OCI-LY1 (cell line): ENCODE measurements at regions not wholly inside any gene's neighbourhood (a gene's known extent, or its start where the extent isn't known, plus 50 kb on each side); places are given as distances from the start of the nearest gene placed in this dataset.
"Not testable (repeated sequence)": the region's sequence is repeated elsewhere in the genome, so short reads cannot be mapped to it uniquely, and the experiment has no call there.

ENCODE experiments used
- H2AFZ ChIP-seq: fragments of 200-600 bp; sonication (generic), shearing (Covaris generic); 2 replicates; pipeline ENCODE4 v1.6.0; 2014; ENCODE audit warnings: antibody characterized with exemption, mild to moderate bottlenecking, low read length
- H3F3A ChIP-seq: fragments of 200-600 bp; sonication (generic), shearing (Covaris generic); 2 replicates; pipeline ENCODE4 v1.6.0; 2014; ENCODE audit warnings: mild to moderate bottlenecking, antibody characterized with exemption, low read length, moderate library complexity; ENCODE audit not compliant: insufficient read depth
- H3K27ac ChIP-seq: fragments of 200-600 bp; sonication (generic); 2 replicates; pipeline ENCODE4 v1.5.1; 2014; ENCODE audit warnings: low read length, mixed run types, mild to moderate bottlenecking, low read depth; ENCODE audit not compliant: poor library complexity, severe bottlenecking
- H3K27me3 ChIP-seq: fragments of 200-600 bp; sonication (generic); 2 replicates; pipeline ENCODE4 v1.6.0; 2014; ENCODE audit warnings: antibody characterized with exemption, mild to moderate bottlenecking, low read length, moderate library complexity; ENCODE audit not compliant: insufficient read depth
- H3K36me3 ChIP-seq: fragments of 200-600 bp; sonication (generic); 2 replicates; pipeline ENCODE4 v1.6.1; 2014; ENCODE audit warnings: mild to moderate bottlenecking, antibody characterized with exemption, low read length, moderate library complexity, mixed read lengths; ENCODE audit not compliant: insufficient read depth
- H3K4me1 ChIP-seq: fragments of 200-600 bp; sonication (generic); 2 replicates; pipeline ENCODE4 v1.5.1; 2014; ENCODE audit warnings: mild to moderate bottlenecking, low read length, moderate library complexity; ENCODE audit not compliant: insufficient read depth, severe bottlenecking
- H3K4me2 ChIP-seq: fragments of 200-600 bp; sonication (generic), shearing (Covaris generic); 2 replicates; pipeline ENCODE4 v1.6.1; 2014; ENCODE audit warnings: low read length
- H3K4me3 ChIP-seq: fragments of 200-600 bp; sonication (generic); 2 replicates; pipeline ENCODE4 v1.5.1; 2014; ENCODE audit warnings: low read length, low read depth, mild to moderate bottlenecking, mixed read lengths; ENCODE audit not compliant: poor library complexity, severe bottlenecking
- H3K79me2 ChIP-seq: fragments of 200-600 bp; shearing (Covaris generic); 2 replicates; pipeline ENCODE4 v1.6.1; 2016; ENCODE audit warnings: mixed run types, low read length, mixed read lengths; ENCODE audit not compliant: insufficient read depth
- H3K9ac ChIP-seq: fragments of 200-600 bp; sonication (generic), shearing (Covaris generic); 2 replicates; pipeline ENCODE4 v1.6.1; 2014; ENCODE audit warnings: mild to moderate bottlenecking, low read length, mixed read lengths
- H3K9me2 ChIP-seq: fragments of 200-600 bp; sonication (generic), shearing (Covaris generic); 2 replicates; pipeline ENCODE4 v1.6.1; 2014; ENCODE audit warnings: low read depth, mild to moderate bottlenecking, low read length, mixed read lengths
- H3K9me3 ChIP-seq: fragments of 200-600 bp; shearing (Covaris generic); 2 replicates; pipeline ENCODE4 v1.6.1; 2014; ENCODE audit warnings: low read length, mixed read lengths
- H4K20me1 ChIP-seq: fragments of 200-600 bp; sonication (generic), shearing (Covaris generic); 2 replicates; pipeline ENCODE4 v1.6.0; 2016; ENCODE audit warnings: mild to moderate bottlenecking, low read length; ENCODE audit not compliant: insufficient read depth
- EZH2 ChIP-seq: fragments of 200-600 bp; sonication (generic), shearing (Covaris generic); IDR thresholded peaks from 2 replicates; pipeline ENCODE4 v1.8.0; 2017; ENCODE audit warnings: borderline replicate concordance, mixed run types, mild to moderate bottlenecking, antibody characterized with exemption, low read length, moderate library complexity, mixed read lengths
- TF ChIP-seq, protein P1 (sequence below): fragments of 200-600 bp; sonication (generic), shearing (Covaris generic); IDR thresholded peaks from 2 replicates; pipeline ENCODE4 v1.5.1; 2017; ENCODE audit warnings: mild to moderate bottlenecking, antibody characterized with exemption, low read length, moderate library complexity, mixed read lengths

DNA sequence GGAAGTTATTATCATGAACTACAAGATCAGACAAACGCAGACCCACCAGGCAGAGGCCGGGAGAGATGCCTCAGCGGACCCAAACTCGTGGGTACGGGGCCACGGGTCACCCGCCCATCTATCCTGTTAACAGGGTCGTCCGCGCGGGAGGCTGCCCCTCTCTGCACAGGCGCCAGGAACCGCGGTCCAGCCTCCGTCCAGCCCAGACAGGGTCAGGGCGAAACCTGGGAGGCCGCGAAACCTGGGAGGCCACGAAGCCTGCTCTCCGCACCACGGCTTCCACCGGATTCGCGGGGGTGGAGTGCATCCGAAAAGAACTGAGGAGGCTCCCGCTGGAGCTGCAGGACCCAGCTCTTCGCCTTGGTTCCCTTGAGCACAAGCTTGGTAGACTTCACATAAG is 1760.7 kb upstream of the DEFB115 start:
- H3K4me3 ChIP-seq, H3K9ac ChIP-seq, H3F3A ChIP-seq, H3K27ac ChIP-seq, H3K9me2 ChIP-seq, H3K4me2 ChIP-seq, H3K79me2 ChIP-seq, H3K4me1 ChIP-seq, H3K9me3 ChIP-seq, H2AFZ ChIP-seq, H4K20me1 ChIP-seq, H3K36me3 ChIP-seq, H3K27me3 ChIP-seq: not testable (repeated sequence)

GRCh38 chr20:29497261-29497671 is 1760.2 kb upstream of the DEFB115 start:
- no peaks in the 10 kb centered on the region for H4K20me1 ChIP-seq
- H3K4me3 ChIP-seq: no peak overlapping the region
- H3K4me1 ChIP-seq: no peaks in the 10 kb centered on the region
- H3K4me2 ChIP-seq: no peak overlapping the region
- H3K9ac ChIP-seq: no peak overlapping the region
- no peaks in the 10 kb centered on the region for H3K9me3 ChIP-seq
- no peak overlapping the region for H3K27ac ChIP-seq
- no peaks in the 10 kb centered on the region for H3K27me3 ChIP-seq
- no peaks in the 10 kb centered on the region for H3K36me3 ChIP-seq
- H3K9me2 ChIP-seq: no peaks in the 10 kb centered on the region
- no peak overlapping the region for H2AFZ ChIP-seq
- H3F3A ChIP-seq: no peaks in the 10 kb centered on the region
- no peaks in the 10 kb centered on the region for H3K79me2 ChIP-seq
- TF ChIP-seq EZH2: no peak
- TF ChIP-seq, protein P1, sequence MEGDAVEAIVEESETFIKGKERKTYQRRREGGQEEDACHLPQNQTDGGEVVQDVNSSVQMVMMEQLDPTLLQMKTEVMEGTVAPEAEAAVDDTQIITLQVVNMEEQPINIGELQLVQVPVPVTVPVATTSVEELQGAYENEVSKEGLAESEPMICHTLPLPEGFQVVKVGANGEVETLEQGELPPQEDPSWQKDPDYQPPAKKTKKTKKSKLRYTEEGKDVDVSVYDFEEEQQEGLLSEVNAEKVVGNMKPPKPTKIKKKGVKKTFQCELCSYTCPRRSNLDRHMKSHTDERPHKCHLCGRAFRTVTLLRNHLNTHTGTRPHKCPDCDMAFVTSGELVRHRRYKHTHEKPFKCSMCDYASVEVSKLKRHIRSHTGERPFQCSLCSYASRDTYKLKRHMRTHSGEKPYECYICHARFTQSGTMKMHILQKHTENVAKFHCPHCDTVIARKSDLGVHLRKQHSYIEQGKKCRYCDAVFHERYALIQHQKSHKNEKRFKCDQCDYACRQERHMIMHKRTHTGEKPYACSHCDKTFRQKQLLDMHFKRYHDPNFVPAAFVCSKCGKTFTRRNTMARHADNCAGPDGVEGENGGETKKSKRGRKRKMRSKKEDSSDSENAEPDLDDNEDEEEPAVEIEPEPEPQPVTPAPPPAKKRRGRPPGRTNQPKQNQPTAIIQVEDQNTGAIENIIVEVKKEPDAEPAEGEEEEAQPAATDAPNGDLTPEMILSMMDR: no peak

DNA sequence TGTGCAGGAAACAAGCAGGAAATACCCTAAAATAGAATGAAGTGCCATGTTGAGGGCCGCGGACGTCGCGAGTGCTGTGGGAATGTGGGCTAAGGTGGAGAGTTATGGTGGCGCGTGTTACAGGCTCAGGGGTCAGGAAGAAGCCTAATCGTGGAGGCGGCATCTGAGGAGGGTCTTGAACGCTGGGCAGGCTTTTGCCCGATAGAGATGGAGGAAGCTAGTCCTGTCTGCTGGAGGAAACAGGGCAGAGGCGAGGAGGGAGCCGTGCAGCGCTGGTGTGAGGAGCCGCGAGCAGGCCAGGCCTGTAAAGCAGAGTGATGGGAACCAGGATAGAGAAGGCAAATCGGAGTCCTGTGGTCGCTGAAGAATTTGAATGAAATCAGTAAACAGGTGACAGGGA is 1759.8 kb upstream of the DEFB115 start:
- H2AFZ ChIP-seq, H3K9me2 ChIP-seq, H3K4me2 ChIP-seq, H3K27ac ChIP-seq, H4K20me1 ChIP-seq, H3F3A ChIP-seq, H3K79me2 ChIP-seq, H3K27me3 ChIP-seq, H3K9me3 ChIP-seq, H3K4me1 ChIP-seq, H3K4me3 ChIP-seq, H3K36me3 ChIP-seq, H3K9ac ChIP-seq: not testable (repeated sequence)

GRCh38 chr20:29500738-29501137 is 1756.7 kb upstream of the DEFB115 start:
- H3K4me1 ChIP-seq, H3K9me3 ChIP-seq, H3K27ac ChIP-seq, H2AFZ ChIP-seq, H3K4me3 ChIP-seq, H3F3A ChIP-seq, H4K20me1 ChIP-seq, H3K36me3 ChIP-seq, H3K9me2 ChIP-seq, H3K27me3 ChIP-seq, H3K9ac ChIP-seq, H3K4me2 ChIP-seq, H3K79me2 ChIP-seq: not testable (repeated sequence)

GRCh38 chr20:29514634-29515033 is 1742.8 kb upstream of the DEFB115 start:
- not testable (repeated sequence) for H3F3A ChIP-seq, H3K4me2 ChIP-seq, H3K36me3 ChIP-seq, H3K9me3 ChIP-seq, H2AFZ ChIP-seq, H3K9ac ChIP-seq, H4K20me1 ChIP-seq, H3K27ac ChIP-seq, H3K4me3 ChIP-seq, H3K79me2 ChIP-seq, H3K4me1 ChIP-seq, H3K27me3 ChIP-seq, H3K9me2 ChIP-seq

DNA sequence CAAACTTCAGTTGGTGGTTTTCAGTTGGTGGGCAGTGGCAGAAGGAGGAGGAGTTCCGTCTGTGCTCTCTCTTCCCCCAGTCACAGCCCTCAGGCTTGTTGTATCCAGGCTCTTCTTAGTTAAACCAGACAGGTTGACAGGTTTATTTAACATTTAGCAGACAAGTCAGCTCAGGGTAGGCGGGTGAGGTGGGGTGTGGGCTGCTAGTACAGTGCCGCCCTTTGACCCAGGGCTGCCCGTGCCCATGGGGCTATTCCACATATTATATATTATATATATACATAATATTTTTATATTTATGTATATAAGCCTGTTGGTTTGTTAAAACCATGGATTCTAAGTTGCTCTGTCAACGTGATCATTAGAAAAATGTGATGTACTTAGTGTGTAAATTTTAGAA is 1740.6 kb upstream of the DEFB115 start:
- not testable (repeated sequence) for H3K79me2 ChIP-seq, H3K9me3 ChIP-seq, H3F3A ChIP-seq, H2AFZ ChIP-seq, H3K9ac ChIP-seq, H3K27me3 ChIP-seq, H4K20me1 ChIP-seq, H3K4me3 ChIP-seq, H3K27ac ChIP-seq, H3K9me2 ChIP-seq, H3K4me1 ChIP-seq, H3K4me2 ChIP-seq, H3K36me3 ChIP-seq
